ENCODE measurements at regions not wholly inside any gene's neighbourhood (a gene's known extent, or its start where the extent isn't known, plus 50 kb on each side); places are given as distances from the start of the nearest gene placed in this dataset.

- TF ChIP-seq POLR2A (IDR thresholded peaks at IDR 0.05) = no peak
- TF ChIP-seq CTCF (IDR thresholded peaks at IDR 0.05) = no peak
- TF ChIP-seq POLR2AphosphoS5 (IDR thresholded peaks at IDR 0.05) = no peak
Observed at GRCh38 chr12:75748136-75748535, 236.7 kb upstream of the KRR1 start.

Data from breast epithelium (tissue), 3 donors.